ENCODE measurements at regions not wholly inside any gene's neighbourhood (a gene's known extent, or its start where the extent isn't known, plus 50 kb on each side); places are given as distances from the start of the nearest gene placed in this dataset.
"Not testable (repeated sequence)": the region's sequence is repeated elsewhere in the genome, so short reads cannot be mapped to it uniquely, and the experiment has no call there.

GRCh38 chr12:94007833-94008232 is 140.5 kb upstream of the PLXNC1 start:
- H3K4me2 ChIP-seq (ENCODE audit: low read length); FAIRE-seq; H3K9ac ChIP-seq (ENCODE audit: low read length); H3K4me1 Mint-ChIP-seq (ENCODE audit: low read depth, unreplicated experiment); H3K27me3 ChIP-seq (ENCODE audit: insufficient read depth, low read length); H3K4me3 Mint-ChIP-seq (ENCODE audit: unreplicated experiment); H3K27ac Mint-ChIP-seq (ENCODE audit: unreplicated experiment); H3K9me3 ChIP-seq (ENCODE audit: insufficient read depth, low read depth, low read length); DNase-seq (ENCODE audit: low read depth); H3K27me3 Mint-ChIP-seq (ENCODE audit: low read depth, unreplicated experiment); H3K27ac ChIP-seq (ENCODE audit: low read depth, low read length); H4K20me1 ChIP-seq (ENCODE audit: insufficient read depth, low read length); H3K79me2 ChIP-seq (ENCODE audit: insufficient read depth, low read length); H3K36me3 Mint-ChIP-seq (ENCODE audit: low read depth, unreplicated experiment); H3K4me1 ChIP-seq (ENCODE audit: insufficient read depth, low read length); H3K36me3 ChIP-seq (ENCODE audit: insufficient read depth, low read length); H3K4me3 ChIP-seq (ENCODE audit: insufficient read depth, low read depth, low read length); H2AFZ ChIP-seq (ENCODE audit: low read depth, low read length): not testable (repeated sequence)
- peaks cover 16% of the 10 kb centered on the region for H3K9me3 Mint-ChIP-seq (ENCODE audit: unreplicated experiment)

- no peaks in the 10 kb centered on the region for H3K27me3 ChIP-seq (ENCODE audit: insufficient read depth, low read length)
- no peaks in the 10 kb centered on the region for H3K79me2 ChIP-seq (ENCODE audit: insufficient read depth, low read length)
- H3K9ac ChIP-seq (ENCODE audit: low read length) = no peak overlapping the region
- no peak overlapping the region for H3K4me2 ChIP-seq (ENCODE audit: low read length)
- Mint-ChIP-seq H3K9me3 (ENCODE audit: unreplicated experiment) (peaks cover 3% of the 10 kb centered on the region), H3K27me3 (ENCODE audit: low read depth, unreplicated experiment) (no peaks in the 10 kb centered on the region), H3K36me3 (ENCODE audit: low read depth, unreplicated experiment) (no peaks in the 10 kb centered on the region), H3K27ac (ENCODE audit: unreplicated experiment) (no peak overlapping the region), H3K4me3 (ENCODE audit: unreplicated experiment) (no peak overlapping the region), H3K4me1 (ENCODE audit: low read depth, unreplicated experiment) (no peaks in the 10 kb centered on the region)
- no peak overlapping the region for H3K4me3 ChIP-seq (ENCODE audit: insufficient read depth, low read depth, low read length)
- H2AFZ ChIP-seq (ENCODE audit: low read depth, low read length) = no peak overlapping the region
- no peak overlapping the region for H3K27ac ChIP-seq (ENCODE audit: low read depth, low read length)
- DNase-seq (ENCODE audit: low read depth) (no peak), FAIRE-seq (no peak)
- no peaks in the 10 kb centered on the region for H3K4me1 ChIP-seq (ENCODE audit: insufficient read depth, low read length)
- no peaks in the 10 kb centered on the region for H3K9me3 ChIP-seq (ENCODE audit: insufficient read depth, low read depth, low read length)
- TF ChIP-seq EZH2 (IDR thresholded peaks at IDR 0.05; ENCODE audit: insufficient read depth, low read length) (no peak), CTCF (IDR thresholded peaks at IDR 0.05; ENCODE audit: insufficient read depth, low read depth, low read length) (no peak)
- no peaks in the 10 kb centered on the region for H3K36me3 ChIP-seq (ENCODE audit: insufficient read depth, low read length)
- H4K20me1 ChIP-seq (ENCODE audit: insufficient read depth, low read length) = no peaks in the 10 kb centered on the region
These were observed 138.1 kb upstream of the PLXNC1 start for GRCh38 chr12:94010307-94010706.

GRCh38 chr12:94012071-94012470 is 136.3 kb upstream of the PLXNC1 start:
- no peaks in the 10 kb centered on the region for H3K79me2 ChIP-seq (ENCODE audit: insufficient read depth, low read length)
- no peak overlapping the region for H2AFZ ChIP-seq (ENCODE audit: low read depth, low read length)
- H3K4me1 Mint-ChIP-seq (ENCODE audit: low read depth, unreplicated experiment) = no peaks in the 10 kb centered on the region
- H3K4me1 ChIP-seq (ENCODE audit: insufficient read depth, low read length) = no peaks in the 10 kb centered on the region
- H3K9me3 Mint-ChIP-seq (ENCODE audit: unreplicated experiment) = peaks cover 7% of the 10 kb centered on the region
- no peak overlapping the region for H3K4me3 Mint-ChIP-seq (ENCODE audit: unreplicated experiment)
- H3K9ac ChIP-seq (ENCODE audit: low read length) = no peak overlapping the region
- no peaks in the 10 kb centered on the region for H3K27me3 ChIP-seq (ENCODE audit: insufficient read depth, low read length)
- H3K9me3 ChIP-seq (ENCODE audit: insufficient read depth, low read depth, low read length) = peaks cover 4% of the 10 kb centered on the region
- H3K36me3 Mint-ChIP-seq (ENCODE audit: low read depth, unreplicated experiment) = no peaks in the 10 kb centered on the region
- H3K27ac ChIP-seq (ENCODE audit: low read depth, low read length) = no peak overlapping the region
- no peak overlapping the region for H3K27ac Mint-ChIP-seq (ENCODE audit: unreplicated experiment)
- H3K4me2 ChIP-seq (ENCODE audit: low read length) = no peak overlapping the region
- TF ChIP-seq EZH2 (IDR thresholded peaks at IDR 0.05; ENCODE audit: insufficient read depth, low read length) (no peak), CTCF (IDR thresholded peaks at IDR 0.05; ENCODE audit: insufficient read depth, low read depth, low read length) (no peak)
- no peaks in the 10 kb centered on the region for H3K27me3 Mint-ChIP-seq (ENCODE audit: low read depth, unreplicated experiment)
- H4K20me1 ChIP-seq (ENCODE audit: insufficient read depth, low read length) = no peaks in the 10 kb centered on the region
- FAIRE-seq (no peak), DNase-seq (ENCODE audit: low read depth) (no peak)
- H3K4me3 ChIP-seq (ENCODE audit: insufficient read depth, low read depth, low read length) = no peak overlapping the region
- H3K36me3 ChIP-seq (ENCODE audit: insufficient read depth, low read length) = no peaks in the 10 kb centered on the region
